CD4-positive, alpha-beta T cell treated with Interleukin-17A for 1 hour (primary cell): ENCODE measurements at regions not wholly inside any gene's neighbourhood (a gene's known extent, or its start where the extent isn't known, plus 50 kb on each side); places are given as distances from the start of the nearest gene placed in this dataset.
A peak's percentile ranks its signal among the peaks of the same experiment; 100 is the strongest.
"Not testable (repeated sequence)": the region's sequence is repeated elsewhere in the genome, so short reads cannot be mapped to it uniquely, and the experiment has no call there.

Experiments used
- DNase-seq: peaks from one replicate; pipeline ENCODE4 v3.0.0-alpha.2; 2020

DNA sequence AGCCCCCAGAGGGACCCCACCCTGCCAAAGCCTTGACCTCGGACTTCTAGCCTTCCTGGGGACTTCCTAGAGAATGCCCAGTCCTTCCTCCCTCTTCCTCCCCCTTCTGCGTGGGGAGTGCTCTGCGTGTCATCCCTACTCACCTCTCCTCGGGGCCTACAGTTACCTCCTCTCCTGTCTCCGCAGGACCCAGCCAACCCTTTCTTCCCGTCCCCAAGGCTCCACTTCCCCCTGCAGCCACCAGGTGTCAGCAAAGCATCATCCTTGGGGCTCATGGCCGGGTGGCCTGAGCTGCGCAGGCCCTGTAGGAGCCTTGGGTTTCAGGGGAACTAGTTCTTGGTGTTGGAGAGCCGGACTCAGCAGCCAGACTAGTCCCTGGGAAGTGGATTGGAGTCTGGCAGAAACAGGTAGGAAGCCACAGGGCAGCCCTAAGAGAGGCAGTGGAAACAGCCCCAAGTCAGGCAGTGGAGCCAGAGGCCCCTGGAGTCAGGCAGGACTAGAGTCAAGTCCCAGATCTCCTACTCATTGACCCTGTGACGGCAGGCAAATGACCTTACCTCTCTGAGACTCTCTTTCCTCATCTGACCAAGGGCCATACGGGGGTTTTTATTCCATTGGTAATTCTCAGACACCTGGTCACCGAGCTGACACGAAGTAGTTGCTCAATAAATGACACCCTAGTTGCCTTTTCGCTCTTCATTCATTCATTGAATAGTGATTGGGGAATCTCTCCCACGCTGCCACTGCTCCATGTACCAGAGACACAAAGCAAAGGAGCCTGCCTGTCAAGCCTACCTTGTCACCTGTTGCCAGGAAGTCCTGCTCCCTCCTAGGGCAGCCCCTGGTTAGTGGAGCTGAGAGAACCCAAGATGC is 101.8 kb upstream of the GRK3 start:
- DNase-seq, result peak; percentile 70

DNA sequence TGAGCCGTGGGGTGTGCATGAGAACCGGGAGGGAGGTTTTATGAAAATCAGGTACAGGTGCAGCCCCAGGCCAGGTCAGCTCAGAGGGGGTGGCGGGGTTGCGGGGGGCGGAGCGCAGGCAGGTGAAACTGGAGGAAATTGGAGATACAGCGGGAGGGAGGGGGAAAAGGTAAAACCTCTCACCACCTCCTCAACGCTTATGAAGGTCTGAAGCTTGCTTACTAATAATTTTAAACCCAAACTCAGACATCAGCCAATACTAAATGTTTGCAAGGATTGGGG is 101.2 kb upstream of the GRK3 start:
- DNase-seq, result not testable (repeated sequence)

GRCh38 chr22:25464326-25464725 is 100.1 kb upstream of the GRK3 start:
- not testable (repeated sequence) for DNase-seq

DNA sequence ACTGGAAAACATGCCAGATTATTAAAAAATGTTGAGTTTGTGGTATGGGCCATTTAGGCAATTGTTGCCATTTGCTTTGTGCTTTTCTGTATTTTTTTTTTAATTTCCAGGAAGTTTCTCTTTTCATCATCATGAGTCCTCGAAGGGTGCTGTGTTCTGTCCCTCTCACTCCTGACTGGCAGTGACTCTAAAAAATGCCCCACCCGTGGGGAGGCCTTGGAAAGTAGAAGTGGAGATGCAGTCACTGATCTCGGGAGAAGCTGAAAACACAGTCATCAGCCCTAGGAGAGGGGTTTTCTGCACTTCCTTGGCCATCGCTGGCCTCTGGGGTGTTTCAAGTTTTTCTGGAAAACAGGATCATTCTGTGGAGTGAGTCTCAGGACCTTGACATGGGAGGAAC is 98.5 kb upstream of the GRK3 start:
- no peak for DNase-seq

- no peak for DNase-seq
These were observed 92.1 kb upstream of the GRK3 start for GRCh38 chr22:25472382-25472781.

DNA sequence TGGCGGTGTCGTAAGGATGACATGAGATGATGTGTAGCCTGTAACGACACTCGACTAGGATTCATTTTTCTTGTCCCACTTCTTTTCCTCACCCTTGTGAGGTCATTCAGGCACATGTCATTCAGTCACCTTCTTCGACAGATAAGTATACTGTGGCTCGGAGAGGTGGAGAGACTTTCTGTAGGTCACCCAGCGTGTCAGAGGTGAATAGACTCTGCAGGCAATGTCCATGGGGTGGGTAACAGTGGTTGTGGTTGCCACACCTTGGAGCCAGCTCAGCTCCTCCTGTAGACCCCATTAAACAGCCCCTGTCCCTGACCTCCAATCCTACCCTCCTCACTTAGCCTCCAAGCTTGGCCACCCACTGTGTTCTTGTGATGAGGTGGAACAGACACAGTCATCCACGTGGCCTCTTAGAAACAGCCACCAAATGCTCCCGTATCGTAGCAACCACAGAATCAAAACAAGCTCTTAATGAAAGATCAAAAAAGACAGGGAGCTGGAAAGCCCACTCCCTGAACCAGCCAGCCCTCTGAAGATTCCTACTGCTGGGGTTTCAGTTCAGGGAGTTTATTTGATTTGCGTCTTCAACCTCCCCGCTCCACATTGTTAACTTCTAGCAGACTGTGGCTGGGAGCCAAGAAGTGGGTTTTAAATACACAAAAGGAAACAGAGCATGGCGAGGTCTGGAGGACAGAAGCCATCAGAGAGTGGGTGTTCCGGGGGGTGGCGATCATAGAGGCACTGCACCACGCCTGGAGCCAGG is 89.0 kb upstream of the GRK3 start:
- DNase-seq, result no peak

DNA sequence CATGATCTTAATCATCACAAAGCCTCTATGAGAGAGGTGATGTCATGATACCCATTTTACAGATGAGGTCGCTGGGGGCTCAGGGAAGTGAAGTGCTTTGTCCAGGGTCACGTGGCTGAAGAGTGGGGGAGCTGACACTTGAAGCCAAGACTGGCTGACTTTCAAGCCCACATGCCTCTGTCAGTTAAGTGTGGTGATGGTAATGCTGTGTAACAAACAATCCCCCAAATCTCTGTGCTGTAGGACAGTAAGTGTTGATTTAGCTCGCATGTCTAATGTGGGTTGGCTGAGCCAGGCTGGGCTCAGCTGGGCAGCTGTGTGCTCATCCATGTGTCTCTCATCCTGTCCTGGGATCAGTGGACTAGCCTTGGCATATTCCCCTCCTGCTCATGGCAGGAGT is 87.1 kb upstream of the GRK3 start:
- no peak for DNase-seq

DNA sequence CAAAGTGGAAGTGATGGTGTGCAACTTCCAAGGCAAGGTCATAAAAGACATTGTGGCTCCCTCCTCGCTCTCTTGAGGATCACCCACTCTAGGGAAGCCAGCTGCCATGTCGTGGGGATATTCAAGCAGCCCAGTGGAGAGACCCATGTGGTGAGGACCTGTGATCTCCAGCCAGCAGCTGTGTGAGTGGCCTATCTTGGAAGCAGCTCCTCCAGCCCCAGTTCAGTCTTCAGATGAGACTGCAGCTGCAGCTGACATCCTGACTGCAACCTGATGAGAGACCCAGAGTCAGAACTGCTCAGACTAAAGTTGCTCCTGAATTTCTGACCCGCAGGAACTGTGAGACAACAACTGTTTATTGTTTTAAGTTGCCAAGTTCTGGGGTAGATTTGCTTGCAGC is 86.4 kb upstream of the GRK3 start:
- no peak for DNase-seq

DNA sequence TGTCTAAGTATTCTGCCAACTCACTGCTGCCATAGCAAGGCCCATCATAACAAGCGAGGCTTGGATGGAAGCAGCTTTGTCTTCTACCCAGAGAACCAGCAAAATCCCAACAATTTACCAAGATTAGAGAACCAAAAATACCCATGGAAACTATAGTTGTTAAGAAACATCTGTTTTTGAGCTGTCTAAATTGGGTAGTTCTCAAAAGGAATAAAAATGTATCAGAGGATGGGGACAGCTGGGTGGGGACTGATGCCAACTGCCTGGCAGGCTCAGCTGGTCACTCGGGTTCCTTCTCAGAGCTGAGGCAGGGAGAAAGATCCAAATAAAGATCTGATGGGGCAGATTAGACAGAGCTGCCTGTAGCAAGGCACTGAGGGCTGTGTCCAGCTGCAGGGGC is 85.9 kb upstream of the GRK3 start:
- DNase-seq, result no peak

- DNase-seq, result not testable (repeated sequence)
These were observed 83.6 kb upstream of the GRK3 start for GRCh38 chr22:25480868-25481267.

GRCh38 chr22:25482091-25482760 is 82.2 kb upstream of the GRK3 start:
- DNase-seq, result no peak

DNA sequence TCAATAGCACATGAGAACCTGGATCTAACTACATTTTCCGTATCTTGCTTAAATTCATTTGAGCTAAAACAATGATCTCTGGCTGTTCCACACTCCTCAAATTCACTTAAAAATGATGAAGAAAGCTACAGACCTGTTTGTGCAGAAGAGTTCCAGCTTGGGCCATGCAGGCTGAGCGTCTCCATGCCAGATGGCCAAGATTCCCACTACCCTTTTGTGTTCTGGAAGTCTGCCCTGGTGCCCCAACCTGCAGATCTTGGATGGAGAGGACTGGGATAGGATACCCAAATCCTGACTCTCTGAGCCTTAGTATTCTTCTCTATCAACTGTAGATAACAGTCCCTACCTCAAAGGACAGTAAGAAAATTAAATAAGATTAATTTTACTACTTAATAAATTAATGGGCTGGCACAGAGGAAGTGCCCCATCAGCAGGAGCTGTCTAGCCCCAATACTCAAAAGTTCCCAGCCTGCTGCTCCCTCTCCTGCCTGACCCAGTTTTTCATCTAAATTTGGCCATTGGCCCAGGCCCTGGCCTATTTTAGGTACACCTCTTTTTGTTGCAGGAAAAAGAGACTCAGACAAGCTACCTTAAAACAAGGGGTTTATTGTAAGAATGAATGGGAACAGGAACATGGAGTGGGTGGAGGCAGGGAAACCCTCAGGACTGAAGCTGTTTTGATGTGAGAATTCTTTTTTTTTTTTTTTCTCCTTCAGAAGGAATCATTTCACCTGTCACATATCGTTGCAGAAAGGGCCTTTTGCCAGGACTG is 81.4 kb upstream of the GRK3 start:
- no peak for DNase-seq

DNA sequence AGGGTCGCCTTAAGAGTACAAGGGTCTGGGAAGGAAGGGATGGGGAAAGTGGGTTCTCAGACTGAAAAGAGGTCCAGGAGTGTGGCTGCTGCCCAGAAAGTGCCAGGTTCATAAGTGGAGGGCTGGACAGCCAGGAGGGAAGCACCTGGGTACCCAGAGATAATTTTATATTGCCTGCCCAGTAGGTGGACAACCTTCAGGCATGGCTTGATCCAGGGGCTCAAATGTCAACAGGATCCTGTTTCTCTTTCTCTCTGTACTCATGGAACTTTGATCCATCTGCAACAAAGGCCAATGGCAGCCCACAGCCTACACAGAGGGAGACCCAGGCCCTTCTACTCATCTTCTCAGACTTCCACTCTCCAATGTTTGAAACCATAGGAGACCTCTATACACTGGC is 80.5 kb upstream of the GRK3 start:
- no peak for DNase-seq

GRCh38 chr22:25484521-25485315 is 79.8 kb upstream of the GRK3 start:
- DNase-seq, result no peak

GRCh38 chr22:25485626-25486545 is 78.6 kb upstream of the GRK3 start:
- no peak for DNase-seq

DNA sequence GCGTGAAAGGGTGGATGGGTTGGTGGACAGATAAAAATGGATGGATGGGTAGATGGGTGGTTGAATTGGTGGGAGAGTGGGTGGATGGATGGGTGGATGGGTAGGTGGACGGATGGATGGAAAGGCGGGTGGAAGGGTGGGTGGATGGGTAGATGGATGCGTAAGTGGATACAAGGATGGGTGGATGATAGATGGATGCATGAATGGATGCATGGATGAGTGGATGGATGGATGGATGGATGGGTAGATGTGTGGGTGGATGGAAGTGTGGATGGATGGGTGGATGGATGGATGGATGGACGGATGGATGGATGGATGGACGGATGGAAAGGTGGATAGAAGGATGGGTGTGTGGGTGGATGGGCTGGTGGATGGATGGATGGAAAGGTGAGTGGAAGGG is 77.0 kb upstream of the GRK3 start:
- no peak for DNase-seq

DNA sequence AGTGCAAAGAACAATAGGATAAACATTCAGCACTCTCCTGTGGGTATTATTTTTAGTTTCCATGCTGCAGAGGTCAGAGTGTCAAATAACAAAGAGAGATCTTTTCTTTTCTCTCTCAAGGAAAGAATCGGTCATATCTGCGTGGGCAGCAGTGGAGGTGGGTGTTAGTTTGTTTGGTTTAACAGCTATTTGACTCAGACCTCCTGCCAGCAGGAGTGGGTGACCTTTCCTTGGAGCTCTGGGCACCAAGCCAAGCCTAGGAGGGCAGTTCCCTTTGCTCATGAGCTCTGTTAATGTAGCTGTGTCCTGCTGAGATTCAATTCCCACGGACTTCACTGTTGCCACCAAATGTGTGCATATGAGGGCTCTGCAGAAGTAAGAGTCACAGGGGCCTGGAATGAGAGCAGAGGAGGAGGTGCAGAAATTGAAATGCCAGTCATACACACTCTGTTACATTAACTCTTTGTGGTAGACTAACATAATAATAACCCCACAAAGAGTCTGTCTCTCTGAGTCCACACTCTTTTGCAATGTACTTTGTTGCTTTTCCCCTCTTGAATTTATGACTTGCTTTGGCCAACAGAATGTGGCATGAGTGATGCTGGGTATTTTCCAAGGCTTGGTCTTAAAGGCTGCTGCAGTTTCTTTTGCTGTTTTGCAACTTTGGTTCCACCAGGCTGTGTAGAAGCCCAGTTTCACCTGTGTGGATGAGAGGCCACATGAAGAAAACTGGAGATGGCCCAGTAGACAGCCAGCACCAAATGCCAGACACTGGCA is 76.0 kb upstream of the GRK3 start:
- no peak for DNase-seq

DNA sequence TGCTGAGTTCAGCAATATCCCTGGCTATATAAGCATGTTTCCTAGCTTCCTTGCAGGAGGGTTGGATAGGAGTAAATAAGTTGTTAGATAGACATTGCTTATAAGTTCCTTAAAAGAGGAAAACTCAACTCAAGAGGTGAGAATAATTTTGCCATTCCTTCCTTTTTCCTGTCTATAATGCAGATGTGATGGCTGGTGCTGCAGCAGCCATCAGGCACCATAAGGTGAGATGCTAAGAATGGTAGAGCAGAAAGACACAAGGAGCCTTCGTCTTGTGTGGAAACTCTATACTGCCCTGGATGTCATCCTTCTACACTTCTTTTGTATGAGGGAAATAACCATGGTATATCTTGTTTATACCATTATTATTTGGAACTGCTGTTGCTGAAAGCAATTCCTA is 74.5 kb upstream of the GRK3 start:
- no peak for DNase-seq

- no peak for DNase-seq
These were observed 73.6 kb upstream of the GRK3 start for GRCh38 chr22:25490896-25491295.

DNA sequence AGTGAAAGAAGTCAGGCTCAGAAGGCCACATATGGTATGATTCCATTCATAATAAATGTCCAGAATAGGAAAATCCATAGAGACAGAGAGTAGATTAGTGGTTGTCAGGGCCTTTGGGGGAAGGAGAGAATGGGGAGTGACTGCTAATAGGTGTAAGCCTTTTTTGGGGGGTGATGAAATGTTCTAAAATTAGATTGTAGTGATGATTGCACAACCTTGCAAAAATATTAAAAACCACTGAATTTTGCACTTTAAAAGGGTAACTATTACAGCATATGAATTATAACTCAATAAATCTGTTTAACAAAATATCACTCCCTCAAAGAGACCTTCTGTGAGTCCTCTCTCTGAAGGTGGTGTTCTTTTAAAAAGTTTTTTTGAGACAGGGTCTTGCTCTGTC is 72.3 kb upstream of the GRK3 start:
- no peak for DNase-seq
